ENCODE measurements at regions not wholly inside any gene's neighbourhood (a gene's known extent, or its start where the extent isn't known, plus 50 kb on each side); places are given as distances from the start of the nearest gene placed in this dataset.

- no peak for TF ChIP-seq POLR2AphosphoS5 (IDR thresholded peaks at IDR 0.05; ENCODE audit: low read depth, low read length)
- TF ChIP-seq CTCF (IDR thresholded peaks at IDR 0.05): no peak
- no peak for TF ChIP-seq SIN3A (IDR thresholded peaks at IDR 0.05; ENCODE audit: borderline replicate concordance, insufficient read depth, low read depth, low read length)
- TF ChIP-seq, protein P1, sequence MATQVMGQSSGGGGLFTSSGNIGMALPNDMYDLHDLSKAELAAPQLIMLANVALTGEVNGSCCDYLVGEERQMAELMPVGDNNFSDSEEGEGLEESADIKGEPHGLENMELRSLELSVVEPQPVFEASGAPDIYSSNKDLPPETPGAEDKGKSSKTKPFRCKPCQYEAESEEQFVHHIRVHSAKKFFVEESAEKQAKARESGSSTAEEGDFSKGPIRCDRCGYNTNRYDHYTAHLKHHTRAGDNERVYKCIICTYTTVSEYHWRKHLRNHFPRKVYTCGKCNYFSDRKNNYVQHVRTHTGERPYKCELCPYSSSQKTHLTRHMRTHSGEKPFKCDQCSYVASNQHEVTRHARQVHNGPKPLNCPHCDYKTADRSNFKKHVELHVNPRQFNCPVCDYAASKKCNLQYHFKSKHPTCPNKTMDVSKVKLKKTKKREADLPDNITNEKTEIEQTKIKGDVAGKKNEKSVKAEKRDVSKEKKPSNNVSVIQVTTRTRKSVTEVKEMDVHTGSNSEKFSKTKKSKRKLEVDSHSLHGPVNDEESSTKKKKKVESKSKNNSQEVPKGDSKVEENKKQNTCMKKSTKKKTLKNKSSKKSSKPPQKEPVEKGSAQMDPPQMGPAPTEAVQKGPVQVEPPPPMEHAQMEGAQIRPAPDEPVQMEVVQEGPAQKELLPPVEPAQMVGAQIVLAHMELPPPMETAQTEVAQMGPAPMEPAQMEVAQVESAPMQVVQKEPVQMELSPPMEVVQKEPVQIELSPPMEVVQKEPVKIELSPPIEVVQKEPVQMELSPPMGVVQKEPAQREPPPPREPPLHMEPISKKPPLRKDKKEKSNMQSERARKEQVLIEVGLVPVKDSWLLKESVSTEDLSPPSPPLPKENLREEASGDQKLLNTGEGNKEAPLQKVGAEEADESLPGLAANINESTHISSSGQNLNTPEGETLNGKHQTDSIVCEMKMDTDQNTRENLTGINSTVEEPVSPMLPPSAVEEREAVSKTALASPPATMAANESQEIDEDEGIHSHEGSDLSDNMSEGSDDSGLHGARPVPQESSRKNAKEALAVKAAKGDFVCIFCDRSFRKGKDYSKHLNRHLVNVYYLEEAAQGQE (IDR thresholded peaks at IDR 0.05; ENCODE audit: insufficient read depth in 1 of 2, low read depth in 2 of 2, low read length in 1 of 2): no peak
These were observed 242.3 kb upstream of the GRIP1 start for GRCh38 chr12:66921151-66921550.

Measured in Panc1 (cell line).